ENCODE measurements at regions not wholly inside any gene's neighbourhood (a gene's known extent, or its start where the extent isn't known, plus 50 kb on each side); places are given as distances from the start of the nearest gene placed in this dataset.
A peak's percentile ranks its signal among the peaks of the same experiment; 100 is the strongest.

DNA sequence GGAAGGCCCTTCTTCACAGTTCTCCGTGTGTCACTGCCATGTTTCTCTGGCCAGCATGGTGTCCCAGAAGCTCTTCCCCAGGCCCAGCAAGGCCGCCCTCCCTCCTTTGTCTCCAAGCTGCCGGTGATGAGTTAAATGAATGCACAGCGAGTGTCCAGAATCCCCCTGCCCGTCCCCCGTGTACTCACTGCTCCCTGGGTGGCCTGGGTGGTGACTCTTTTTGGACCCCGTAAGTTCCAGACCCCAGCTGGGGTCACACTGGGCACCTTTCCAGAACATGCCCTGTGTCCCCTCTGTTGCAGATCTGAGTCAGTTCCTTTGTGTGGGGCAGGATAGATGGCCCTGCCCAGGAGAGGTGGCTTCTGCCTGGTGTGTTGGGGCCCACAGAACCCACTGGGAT lies 95.0 kb downstream of the MRPL36 start:
- no peak for DNase-seq

DNA sequence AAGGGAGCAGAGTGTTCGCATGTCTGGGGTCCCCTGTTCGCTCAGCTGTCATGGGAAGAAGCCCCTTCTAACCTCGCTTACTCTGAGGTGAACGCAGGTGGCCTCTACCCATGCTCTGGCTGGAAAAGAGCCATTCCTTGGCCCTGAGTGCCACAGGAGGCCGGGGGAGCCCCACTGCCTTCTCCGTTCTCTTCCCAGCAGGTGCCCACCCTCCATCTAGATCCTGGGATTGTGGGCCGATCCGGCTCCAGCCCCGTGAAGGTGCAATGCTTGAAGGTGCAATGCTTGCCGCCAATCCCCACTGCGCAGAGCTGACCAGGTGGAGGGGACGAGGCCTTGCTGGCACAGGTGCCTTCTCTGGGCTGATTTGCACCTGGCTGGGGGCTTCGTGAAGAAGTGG lies 95.4 kb downstream of the MRPL36 start:
- DNase-seq = no peak

DNA sequence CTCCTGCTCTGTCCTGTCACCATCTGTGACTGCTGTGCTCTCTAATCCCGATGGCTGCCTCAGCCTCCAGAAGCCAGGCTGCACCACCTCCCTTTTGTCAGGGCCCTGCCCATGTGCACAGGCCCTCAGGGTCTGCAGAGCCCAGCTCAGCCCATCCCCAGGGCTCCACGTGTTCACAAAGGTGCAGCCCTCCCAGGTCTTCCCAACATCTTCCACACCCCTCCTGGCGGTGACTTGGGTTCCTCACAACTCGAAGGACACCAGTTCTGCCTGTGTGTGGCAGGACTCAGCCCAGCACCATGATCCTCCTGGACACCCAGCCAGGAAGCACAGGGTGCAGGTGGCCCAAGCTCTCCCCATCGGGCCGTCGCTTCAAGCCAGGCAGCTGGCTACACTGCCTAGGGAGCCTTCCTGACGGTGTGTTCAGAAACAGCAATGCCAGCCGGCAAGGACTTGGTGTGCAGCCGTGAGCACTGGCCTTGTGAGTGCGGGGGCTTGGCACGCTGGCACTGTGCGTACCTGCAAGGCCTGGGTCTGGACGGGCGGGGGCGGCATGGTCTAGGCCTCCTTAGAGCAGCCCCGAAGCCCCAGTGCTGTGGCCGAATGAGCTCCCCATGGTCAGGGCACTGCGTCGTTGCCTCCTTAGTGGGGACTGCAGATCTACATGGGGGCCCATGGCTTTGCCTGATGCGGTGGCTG lies 96.1 kb downstream of the MRPL36 start:
- DNase-seq = no peak

DNA sequence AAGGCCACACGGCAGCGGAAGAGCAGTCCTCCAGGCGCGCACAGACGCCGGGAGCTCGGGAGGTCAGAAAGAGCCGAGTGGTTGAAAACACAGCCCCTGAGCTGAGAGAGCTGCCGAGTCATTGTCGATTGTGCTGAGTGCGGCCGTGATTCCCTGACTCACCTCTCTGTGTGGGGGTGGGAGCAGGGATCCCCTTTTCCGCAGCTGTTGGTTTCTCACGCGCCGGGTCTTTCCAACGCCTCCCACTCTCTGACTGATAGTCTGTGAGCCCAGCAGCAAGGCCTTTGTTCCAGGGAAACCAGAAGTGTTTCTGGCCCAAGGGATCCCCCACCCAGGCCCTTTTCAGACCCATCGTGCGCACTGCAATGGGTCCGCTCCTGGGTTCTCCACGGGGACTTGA lies 97.3 kb downstream of the MRPL36 start:
- no peak for DNase-seq

DNA sequence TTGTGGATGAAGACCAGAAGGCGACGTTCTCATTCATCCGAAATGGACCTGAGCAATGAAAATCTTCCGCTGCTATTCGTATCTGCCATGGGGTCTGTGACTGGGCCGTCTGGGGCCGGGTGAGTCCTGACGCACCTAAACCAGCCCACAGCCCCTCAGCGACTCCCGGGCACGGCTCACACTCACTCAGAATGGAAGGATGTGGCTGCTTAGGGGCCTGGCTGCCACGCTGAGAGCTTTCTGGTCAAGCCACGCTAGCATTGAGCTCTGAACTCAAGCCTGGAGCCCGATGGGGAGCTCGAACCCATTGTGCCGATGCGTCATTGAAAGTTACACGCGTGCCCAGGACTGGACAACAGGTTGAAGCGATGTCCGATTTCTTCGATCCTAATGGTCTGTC lies 97.8 kb downstream of the MRPL36 start:
- DNase-seq = no peak

DNA sequence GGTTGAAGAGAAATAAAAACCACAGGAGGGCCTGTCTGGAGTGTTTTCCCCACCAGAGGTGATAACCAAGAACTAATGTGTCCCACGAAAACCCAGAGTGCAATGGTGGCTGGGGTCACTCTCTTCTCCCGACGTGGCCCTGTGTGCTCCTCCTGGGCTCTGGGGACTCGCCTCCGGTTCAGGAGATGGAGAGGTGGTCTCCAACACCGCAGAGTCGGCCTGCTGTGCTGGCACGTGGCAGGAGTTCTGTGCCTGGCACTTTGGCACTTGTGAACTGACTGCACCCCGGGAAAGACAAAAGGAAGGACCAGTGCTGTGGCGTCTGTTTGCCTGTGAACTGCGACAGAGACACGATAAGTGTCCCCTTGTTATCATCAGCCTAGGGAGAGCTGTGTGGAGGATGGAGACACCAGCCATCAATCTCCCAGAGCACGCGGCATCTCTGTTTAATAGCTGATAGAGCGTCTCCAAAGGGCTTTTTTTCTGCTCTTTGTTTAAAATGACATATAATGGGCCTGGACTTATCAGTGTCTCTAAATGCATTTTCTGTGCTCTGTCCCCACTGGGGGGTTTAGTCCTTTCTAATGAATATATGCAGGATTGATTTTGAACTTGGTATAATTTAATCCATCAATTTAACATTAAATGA lies 98.3 kb downstream of the MRPL36 start:
- no peak for DNase-seq

DNA sequence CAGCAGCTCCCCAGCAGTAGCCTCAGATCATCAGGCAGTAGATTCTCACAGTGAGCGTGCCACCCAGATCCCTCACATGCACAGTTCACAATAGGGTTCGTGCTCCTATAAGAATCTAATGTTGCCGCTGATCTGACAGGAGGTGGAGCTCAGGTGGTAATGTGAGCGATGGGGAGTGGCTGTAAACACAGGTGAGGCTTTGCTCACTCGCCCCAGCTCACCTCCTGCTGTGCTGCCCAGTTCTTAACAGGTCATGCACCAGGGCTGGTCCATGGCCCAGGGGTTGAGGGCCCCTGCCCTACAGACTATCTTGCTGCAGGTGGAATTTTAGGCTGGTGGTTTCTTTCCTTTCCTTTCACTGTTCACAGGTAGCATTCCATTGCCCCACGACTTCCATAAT lies 100.2 kb downstream of the MRPL36 start:
- no peak for DNase-seq

DNA sequence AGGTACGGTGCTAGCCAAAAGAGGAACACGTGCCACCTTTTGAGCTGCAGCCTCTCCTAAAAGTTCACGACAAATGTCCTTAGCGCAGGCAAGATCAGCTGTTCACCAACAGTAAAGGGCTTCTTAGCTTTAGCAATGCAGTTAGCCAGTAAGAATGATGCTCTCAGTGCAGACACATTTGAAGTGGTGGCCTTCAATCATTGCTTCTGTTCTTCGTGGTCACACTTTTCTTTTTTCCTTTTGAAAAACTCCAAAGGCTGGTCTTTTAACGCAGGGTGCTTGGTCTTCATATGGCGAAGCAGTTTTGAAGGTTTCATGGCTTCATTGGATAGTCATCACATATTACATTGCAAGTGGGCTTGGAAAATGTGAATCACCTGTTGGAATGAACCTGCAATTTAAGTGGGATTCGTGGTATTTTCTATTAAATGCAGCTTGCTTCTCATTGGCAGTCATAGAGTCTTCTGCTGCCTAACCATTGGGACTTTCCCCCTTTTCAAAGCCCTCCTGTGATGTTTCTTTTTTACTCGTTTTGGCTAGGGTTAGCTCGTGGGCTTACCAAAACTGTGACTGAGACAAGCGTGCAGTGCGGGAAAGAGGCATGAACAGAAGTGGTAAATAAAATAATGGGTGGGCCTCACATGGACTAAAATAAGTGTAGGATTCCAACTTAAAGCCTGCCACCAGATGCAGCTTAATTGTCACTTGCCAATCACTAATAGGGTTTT lies 100.9 kb downstream of the MRPL36 start:
- DNase-seq = no peak

DNA sequence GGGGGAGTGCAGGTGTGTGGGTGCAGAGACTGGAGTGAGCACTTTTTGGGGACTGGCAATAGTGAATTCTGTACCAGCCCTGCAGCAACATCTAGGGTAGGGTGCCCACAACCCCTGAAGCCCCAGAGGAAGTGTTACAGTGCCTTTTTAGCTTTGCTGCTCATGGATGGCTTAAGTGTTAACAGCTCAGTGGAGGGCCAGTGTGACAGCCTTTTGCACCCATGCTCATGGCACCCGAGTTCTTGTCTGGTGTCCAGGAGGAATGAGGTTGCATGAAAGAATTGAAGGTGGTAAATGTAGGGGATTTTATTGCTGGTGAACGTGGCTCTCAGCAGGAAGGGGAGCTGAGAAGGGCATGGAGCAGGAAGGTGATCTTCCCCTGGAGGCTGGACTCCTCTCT lies 107.3 kb downstream of the MRPL36 start:
- no peak for DNase-seq

DNA sequence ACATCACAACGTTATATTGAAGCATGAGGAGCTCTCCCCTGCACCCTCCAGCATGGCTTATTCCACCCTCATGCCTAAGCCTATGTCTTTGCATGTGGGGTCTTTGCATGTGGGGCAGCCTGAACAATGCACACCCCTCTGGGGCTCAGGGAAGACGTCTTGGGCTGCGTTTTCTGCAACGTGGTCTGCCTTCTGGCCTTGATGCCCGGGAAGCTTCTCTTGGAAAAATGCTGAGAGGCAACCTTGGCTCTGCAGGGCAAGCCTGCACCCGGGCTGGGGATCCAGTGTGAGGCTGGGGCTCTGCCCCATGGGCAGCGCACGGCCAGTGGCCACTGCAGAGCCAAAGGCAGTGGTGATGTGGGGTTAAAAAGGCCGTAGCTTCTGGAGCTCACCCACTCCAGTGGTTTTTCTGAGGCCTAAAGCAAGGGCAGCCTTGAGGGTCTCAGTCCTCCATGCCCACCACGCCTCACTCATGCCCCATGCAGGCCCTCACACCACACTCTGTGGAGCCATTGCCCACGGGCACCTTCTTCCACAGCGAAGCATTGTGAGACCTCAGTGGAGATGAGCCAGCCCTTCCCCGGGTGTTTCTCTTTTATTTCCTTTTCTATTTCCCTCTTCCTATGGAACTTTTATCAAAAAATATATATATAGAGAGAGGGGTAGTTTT lies 112.2 kb downstream of the MRPL36 start:
- no peak for DNase-seq

DNA sequence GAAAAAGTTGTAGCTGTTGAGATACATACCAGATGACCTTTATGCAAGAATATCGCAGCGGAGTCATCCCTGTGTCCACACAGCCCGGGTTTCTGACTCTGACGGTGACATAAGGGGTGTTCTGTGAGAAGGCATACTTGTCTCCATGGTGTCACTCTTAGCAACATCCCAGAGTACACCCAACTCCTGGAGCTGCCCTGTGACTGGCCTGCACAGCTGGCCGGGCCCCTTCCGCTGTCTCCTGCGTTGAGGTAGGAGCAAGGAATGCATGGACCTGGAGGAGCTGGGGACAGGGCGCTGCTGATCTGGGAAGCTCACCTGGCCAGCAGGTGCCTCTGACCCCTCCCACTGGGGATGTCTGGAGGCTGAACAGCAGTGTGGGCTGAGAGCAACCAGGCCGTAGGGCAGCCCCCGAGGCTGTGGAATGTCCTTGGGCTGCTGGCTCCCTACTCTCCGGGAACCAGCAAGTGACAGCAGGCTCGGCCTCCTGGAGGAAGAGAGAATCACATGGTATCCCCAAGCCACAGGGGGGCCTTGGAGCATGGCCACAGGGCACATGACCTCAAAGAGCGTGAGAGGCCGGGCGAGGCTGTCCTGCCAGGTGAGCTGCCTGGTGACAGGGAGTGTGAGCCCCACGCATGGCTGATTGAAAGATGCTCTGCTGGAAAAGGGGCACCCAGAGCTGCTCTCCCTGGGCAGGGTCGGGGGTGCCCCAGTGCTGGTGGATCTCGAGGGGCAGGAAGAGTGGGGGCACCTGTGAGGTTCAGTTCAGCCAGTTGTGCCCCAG lies 113.4 kb downstream of the MRPL36 start:
- DNase-seq = no peak

DNA sequence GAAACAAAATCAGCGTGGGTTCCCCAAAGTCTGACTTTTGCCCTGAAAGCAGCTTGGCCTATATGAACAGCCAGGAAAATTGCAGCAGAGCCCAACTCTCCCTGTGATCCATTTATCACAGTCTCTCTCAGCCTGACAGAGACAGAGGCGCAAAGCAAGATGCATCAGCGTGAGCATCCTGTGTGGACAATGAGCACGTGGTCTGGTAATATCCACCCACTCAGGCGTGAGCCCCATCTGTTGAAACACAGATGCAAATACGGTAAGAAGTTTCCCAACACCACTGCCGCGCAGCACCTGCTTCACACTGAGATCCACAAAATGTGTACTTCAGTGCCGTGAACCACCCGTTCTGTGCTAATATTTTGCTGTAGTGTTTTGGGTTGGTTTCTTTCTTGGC lies 114.6 kb downstream of the MRPL36 start:
- no peak for DNase-seq

DNA sequence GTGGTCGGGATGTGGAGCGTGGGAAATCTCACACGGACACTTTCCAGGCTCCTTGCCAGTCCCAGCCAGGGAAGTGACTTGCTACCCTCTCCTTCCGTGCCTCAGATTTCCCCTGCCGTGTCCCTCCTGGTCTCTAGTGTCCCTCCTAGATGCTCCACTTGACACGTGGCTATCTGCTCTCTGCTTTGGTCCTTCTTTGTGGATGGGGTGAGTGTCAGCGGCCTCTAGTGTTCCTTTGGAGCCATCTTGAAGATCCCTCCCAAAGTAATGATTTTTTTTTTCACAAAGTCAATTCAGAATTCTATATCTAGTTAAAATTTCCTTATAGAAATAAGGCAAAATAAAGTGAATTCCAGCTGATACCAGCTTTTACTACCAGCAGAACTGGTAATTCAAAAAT lies 117.7 kb downstream of the MRPL36 start:
- DNase-seq = no peak

DNA sequence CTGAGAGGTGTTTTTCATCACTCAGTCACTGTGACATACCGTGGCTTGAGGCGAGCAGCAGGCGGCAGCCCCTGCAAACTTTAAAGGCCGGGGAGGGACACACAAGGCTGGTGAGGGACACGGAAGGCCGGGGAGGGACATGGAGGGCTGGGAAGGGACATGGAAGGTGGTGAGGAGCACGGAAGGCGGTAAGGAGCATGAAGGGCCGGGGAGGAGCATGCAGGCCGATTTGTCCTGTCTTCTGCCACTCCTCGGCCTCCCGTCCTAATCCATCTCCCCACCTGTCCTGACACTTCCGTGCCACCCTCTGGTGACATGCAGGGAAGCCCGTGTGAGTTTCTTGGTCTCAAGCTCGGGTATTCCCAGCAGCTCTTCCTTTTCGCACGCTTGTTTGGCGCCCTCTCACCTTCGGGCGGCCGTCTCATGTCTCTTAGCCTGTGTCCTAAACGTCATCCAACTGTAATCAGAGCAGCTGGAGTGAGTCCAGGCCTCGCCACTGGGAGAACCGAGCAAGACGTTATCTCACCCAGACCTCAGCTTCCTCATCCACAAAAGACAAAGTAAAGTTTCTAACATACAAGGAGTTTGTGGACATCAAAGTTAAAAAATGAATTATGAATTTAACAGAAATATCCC lies 126.5 kb downstream of the MRPL36 start:
- DNase-seq = peak; percentile 3

DNA sequence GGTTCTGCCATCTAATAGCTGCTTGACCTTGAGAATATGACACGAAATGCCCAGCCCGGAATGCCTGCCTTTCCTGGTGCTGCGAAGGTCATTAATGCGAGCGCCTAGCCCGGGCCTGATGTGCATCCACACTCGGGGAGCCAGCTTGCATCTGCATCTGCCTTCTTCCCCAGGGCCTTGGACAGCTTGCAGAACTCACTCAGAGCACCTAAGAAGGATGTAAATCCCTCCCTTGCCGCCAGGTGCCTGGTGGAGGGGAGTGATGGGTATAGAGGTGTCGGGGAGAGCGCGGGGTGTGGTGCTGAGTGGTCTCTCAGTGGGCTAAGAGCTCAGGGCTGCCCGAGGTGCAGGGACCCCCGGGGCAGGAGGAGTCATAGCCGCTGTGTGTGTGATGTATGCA lies 127.2 kb downstream of the MRPL36 start:
- DNase-seq = no peak

DNA sequence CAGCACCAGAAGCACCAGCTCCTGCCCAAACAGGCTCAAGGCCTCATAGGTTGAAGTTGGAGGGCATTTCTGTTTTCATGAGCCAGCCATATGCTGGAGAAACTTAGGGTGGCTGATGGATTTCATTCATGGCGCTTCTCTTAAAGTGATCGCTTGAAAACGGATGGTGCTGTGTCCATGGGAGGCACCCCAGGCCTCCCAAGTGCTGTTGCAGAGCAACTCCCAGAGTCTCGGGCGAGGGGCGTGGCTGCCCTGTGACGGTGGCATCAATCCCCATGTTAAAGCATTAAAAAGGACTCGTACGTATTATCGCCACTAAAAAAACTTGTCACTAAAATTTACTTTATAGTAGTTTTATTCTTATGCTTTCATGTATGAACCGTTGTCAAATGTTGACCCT lies 128.3 kb downstream of the MRPL36 start:
- DNase-seq = no peak

DNA sequence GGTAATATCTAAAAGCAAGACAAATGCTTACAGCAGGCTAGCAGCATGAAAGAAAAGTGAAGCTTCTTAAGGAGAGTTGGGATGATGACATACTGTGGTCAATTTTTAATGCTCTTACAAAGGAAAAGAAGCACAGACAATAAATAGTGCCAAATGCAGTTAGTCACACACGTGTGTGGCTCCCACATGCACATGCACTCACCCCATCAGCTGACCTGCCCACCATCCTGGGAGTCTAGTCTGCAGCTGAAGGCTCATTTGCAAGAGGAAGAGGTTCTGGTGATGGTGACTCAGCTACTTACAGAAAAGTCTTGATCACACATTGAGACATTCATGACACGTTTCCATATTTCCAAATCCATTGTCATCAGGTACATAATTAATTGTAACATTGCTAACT lies 129.3 kb downstream of the MRPL36 start:
- DNase-seq = peak; percentile 79

DNA sequence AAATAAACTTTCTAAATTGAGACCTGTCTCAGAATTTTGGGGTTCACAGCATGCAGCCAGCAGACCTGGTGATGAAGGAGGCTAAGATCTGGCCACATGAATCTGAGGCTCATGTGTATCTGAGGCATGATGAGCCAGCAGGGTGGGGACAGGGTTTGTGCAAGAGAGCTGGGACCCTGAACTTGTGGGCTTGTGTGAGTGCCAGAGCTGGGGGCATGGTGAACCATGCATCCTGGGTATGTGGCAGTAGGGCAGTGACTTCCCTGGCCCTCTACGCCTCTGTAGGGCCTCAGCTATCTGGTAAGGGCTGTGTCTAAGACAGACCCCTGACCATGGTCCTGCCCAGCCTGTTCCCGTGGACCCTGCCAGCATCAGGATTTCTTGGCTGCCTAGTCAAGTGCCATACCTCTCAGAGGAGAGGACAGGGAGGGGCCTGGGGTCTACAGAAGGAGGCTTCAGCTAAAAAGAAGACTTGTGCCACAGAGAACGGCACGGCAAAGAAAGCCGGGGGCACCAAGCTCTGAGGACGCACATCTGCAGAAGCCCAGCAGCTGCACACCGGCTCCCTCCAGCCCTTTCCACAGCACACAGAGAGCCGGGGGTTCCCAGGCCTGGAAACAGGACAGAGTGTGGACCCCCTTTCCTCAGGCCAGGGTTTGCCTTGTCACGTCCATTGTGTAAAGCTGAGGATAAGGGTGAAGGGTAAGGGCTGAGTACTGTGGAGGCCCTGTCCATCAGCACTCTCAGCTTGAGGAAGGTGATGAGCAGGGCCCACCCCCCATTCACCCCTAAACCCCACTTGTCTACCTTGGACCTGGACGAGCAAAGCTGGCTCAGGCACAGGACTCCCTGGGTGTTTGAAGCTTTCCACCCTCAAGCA lies 130.1 kb downstream of the MRPL36 start:
- DNase-seq = no peak

DNA sequence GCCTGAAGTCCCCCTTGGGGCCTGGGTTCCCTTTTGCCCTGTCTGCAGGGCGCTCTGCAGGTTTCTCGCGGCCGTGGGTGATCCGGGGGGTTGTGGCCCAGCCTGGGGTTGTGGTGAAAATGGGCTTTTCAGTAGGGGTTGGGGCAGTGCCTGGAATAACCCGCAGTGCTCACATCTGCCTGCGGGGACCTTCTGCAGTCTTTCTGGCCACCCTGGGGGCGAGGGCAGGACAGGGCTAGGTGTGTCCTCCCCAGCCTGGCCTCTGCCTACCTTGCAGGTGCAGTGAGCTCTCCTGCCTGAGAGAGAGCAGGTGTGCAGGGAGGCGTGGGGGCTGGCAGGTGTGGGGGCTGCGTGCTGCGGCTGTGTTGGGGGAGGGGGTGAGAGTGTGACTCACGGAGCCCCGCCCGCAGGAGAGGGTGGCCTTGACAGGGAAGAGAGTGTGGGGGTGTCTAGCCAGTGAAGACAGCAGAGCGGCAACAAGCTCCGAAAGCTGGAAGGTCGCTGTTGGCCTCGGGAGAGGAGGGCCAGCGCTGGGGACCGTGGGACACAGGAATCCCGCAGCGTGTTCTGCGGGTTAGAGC lies 131.4 kb downstream of the MRPL36 start:
- DNase-seq = no peak

DNA sequence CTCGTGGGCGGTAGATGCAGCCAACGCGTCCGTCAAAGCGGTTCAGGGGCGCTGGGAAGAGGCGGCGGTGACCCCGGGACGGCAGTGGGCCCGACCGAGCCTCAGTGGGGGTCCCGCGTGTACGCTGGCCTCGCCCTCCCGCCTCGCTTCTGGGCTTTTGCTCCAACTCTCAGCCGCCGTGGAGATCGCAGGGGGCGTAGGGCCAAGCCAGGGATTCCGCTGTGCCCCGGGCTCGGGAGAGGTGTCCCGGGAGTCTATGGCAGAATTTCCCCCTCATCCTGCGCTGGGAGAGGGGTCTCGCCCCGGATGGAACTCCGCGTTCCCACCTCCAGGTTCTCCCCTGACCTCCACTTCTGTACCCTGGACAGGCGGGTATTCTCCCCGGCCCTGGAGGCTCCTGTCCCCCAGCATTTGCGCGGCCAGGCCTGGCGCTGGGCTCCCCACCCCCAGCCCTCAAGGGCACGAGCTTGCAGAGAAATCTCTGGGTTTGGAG lies 131.9 kb downstream of the MRPL36 start:
- no peak for DNase-seq
